ENCODE measurements at regions not wholly inside any gene's neighbourhood (a gene's known extent, or its start where the extent isn't known, plus 50 kb on each side); places are given as distances from the start of the nearest gene placed in this dataset.

DNA sequence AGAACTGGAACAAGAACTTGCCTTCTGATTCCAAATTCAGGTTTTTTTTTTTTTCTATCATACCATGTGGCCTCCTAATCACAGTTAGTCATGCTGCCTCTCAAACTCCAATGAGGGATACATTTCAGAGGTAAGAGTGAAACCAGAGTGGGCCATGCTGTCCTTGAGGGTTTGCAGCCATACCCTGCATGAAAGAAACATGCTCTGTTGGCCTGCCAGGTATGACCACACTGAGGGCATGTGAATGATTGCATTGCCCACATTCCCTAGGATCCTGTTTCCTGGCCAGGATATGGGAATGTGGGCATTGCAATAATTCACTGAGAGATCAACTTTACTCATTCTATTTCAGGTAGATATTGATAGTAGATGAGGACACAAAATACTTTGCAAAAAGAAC lies 56.4 kb upstream of the DDIT4L start (continued):
- TF ChIP-seq GABPA (IDR thresholded peaks at IDR 0.05; ENCODE audit: low read depth) (no peak), CTCF (IDR thresholded peaks at IDR 0.05) (no peak), RXRA (IDR thresholded peaks at IDR 0.05; ENCODE audit: borderline replicate concordance, low read depth) (no peak), EZH2phosphoT487 (IDR thresholded peaks at IDR 0.05; ENCODE audit: borderline replicate concordance, low read depth) (no peak), FOSL2 (IDR thresholded peaks at IDR 0.05; ENCODE audit: borderline replicate concordance, low read depth) (no peak)

- Histone ChIP-seq H4K20me1 (ENCODE audit: insufficient read depth) (no peaks in the 10 kb centered on the region), H3K36me3 (replicated peaks in 1 of 2; ENCODE audit: control insufficient read depth in 1 of 2, insufficient read depth in 2 of 2, low read length in 1 of 2) (no peaks in the 10 kb centered on the region), H2AFZ (ENCODE audit: low read depth) (no peak overlapping the region), H3K27ac (ENCODE audit: low read depth in 2 of 2, low read length in 1 of 2) (no peak overlapping the region), H3F3A (replicated peaks; ENCODE audit: insufficient read depth) (no peaks in the 10 kb centered on the region), H3K9ac (no peak overlapping the region), H3K9me2 (no peaks in the 10 kb centered on the region), H3K9me3 (no peaks in the 10 kb centered on the region), H3K4me2 (no peak overlapping the region), H3K79me2 (ENCODE audit: insufficient read depth) (no peaks in the 10 kb centered on the region), H3K4me3 (ENCODE audit: low read depth in 2 of 2, low read length in 1 of 2) (no peak overlapping the region), H3K4me1 (ENCODE audit: control insufficient read depth in 1 of 2, insufficient read depth in 2 of 2, low read depth in 1 of 2, low read length in 1 of 2) (no peaks in the 10 kb centered on the region), H3K27me3 (ENCODE audit: insufficient read depth) (no peaks in the 10 kb centered on the region)
- 75% methylated on average over 3 of the region's 3 CpGs for WGBS (ENCODE audit: low lambda C conversion rate)
- ChIA-PET POLR2A (no interaction called here), CTCF (no interaction called here)
- DNase-seq: no peak
- TF ChIP-seq ZBTB33 (IDR thresholded peaks at IDR 0.05; ENCODE audit: borderline replicate concordance, low read depth) (no peak), TCF12 (IDR thresholded peaks at IDR 0.05) (no peak), TAF1 (IDR thresholded peaks at IDR 0.05; ENCODE audit: borderline replicate concordance, low read depth, low read length) (no peak), FOXJ3 (CRISPR knock-in tag; IDR thresholded peaks at IDR 0.05) (no peak), JUND (IDR thresholded peaks at IDR 0.05) (no peak), PBX3 (IDR thresholded peaks at IDR 0.05) (no peak), RXRA (IDR thresholded peaks at IDR 0.05; ENCODE audit: borderline replicate concordance, low read depth) (no peak), FOXM1 (IDR thresholded peaks at IDR 0.05; ENCODE audit: low read depth) (no peak), USF1 (IDR thresholded peaks at IDR 0.05; ENCODE audit: borderline replicate concordance, low read depth) (no peak), CHD2 (IDR thresholded peaks at IDR 0.05; ENCODE audit: low read length, partially characterized antibody) (no peak), POLR2AphosphoS5 (IDR thresholded peaks at IDR 0.05; ENCODE audit: low read depth, low read length) (no peak)
- TF ChIP-seq, protein P1, sequence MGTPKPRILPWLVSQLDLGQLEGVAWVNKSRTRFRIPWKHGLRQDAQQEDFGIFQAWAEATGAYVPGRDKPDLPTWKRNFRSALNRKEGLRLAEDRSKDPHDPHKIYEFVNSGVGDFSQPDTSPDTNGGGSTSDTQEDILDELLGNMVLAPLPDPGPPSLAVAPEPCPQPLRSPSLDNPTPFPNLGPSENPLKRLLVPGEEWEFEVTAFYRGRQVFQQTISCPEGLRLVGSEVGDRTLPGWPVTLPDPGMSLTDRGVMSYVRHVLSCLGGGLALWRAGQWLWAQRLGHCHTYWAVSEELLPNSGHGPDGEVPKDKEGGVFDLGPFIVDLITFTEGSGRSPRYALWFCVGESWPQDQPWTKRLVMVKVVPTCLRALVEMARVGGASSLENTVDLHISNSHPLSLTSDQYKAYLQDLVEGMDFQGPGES (IDR thresholded peaks at IDR 0.05; ENCODE audit: low read depth, low read length): no peak
Measured at GRCh38 chr4:100244347-100244746, 54.1 kb upstream of the DDIT4L start.
